ENCODE measurements at regions not wholly inside any gene's neighbourhood (a gene's known extent, or its start where the extent isn't known, plus 50 kb on each side); places are given as distances from the start of the nearest gene placed in this dataset.

DNA sequence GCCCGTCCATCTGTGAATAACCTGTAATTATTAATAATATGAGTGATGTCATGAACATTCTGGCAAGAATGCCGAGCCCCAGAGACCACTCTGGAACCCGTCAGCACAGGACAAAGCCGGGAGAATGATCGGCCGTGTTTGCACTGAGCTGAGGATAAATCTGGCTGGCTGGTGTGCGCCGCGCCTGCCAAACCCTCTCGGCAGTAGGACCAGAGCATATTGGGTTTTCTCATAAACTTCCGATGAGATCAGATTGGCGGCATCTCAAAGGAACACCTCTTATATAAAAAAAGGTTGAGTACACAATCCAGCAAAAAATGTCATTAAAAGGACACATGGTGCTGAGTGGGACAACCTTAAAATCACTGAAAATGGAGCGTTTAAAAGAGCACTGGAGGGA is 296.0 kb upstream of the MKI67 start:
- TF ChIP-seq, protein P1, sequence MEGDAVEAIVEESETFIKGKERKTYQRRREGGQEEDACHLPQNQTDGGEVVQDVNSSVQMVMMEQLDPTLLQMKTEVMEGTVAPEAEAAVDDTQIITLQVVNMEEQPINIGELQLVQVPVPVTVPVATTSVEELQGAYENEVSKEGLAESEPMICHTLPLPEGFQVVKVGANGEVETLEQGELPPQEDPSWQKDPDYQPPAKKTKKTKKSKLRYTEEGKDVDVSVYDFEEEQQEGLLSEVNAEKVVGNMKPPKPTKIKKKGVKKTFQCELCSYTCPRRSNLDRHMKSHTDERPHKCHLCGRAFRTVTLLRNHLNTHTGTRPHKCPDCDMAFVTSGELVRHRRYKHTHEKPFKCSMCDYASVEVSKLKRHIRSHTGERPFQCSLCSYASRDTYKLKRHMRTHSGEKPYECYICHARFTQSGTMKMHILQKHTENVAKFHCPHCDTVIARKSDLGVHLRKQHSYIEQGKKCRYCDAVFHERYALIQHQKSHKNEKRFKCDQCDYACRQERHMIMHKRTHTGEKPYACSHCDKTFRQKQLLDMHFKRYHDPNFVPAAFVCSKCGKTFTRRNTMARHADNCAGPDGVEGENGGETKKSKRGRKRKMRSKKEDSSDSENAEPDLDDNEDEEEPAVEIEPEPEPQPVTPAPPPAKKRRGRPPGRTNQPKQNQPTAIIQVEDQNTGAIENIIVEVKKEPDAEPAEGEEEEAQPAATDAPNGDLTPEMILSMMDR (IDR thresholded peaks at IDR 0.05), result no peak
- TF ChIP-seq POLR2A (IDR thresholded peaks at IDR 0.05), result no peak

Data from ovary (tissue), 3 donors.